ENCODE measurements at regions not wholly inside any gene's neighbourhood (a gene's known extent, or its start where the extent isn't known, plus 50 kb on each side); places are given as distances from the start of the nearest gene placed in this dataset.

GRCh38 chr1:38328278-38329035, 281.9 kb upstream of the POU3F1 start:
- BruUV-seq (replicated peaks): no TSS peak
- no peaks in the 10 kb centered on the region for H3K4me1 ChIP-seq (ENCODE audit: control insufficient read depth in 1 of 2, insufficient read depth in 2 of 2, low read length in 2 of 2)
- no peak overlapping the region for H2AFZ ChIP-seq (ENCODE audit: low read depth, low read length, poor library complexity, severe bottlenecking)
- H4K20me1 ChIP-seq (ENCODE audit: insufficient read depth): no peaks in the 10 kb centered on the region
- H3K4me2 ChIP-seq (ENCODE audit: low read length): no peak overlapping the region
- no peaks in the 10 kb centered on the region for H3K9me3 ChIP-seq (ENCODE audit: control insufficient read depth in 1 of 2, insufficient read depth in 1 of 2, low read depth in 1 of 2, low read length in 2 of 2)
- H3K27me3 ChIP-seq (ENCODE audit: insufficient read depth, low read length): peaks cover 77% of the 10 kb centered on the region
- TF ChIP-seq CEBPB (IDR thresholded peaks at IDR 0.05; ENCODE audit: low read depth) (no peak), POLR2AphosphoS5 (IDR thresholded peaks at IDR 0.05; ENCODE audit: low read depth, low read length) (no peak), RAD21 (IDR thresholded peaks at IDR 0.05; ENCODE audit: low read depth) (no peak)
- no peaks in the 10 kb centered on the region for H3K36me3 ChIP-seq (ENCODE audit: control insufficient read depth in 1 of 2, insufficient read depth in 2 of 2, low read length in 2 of 2)
- intact Hi-C loops (cut with micrococcal nuclease): no loop called here
- ATAC-seq (no peak), DNase-seq (ENCODE audit: low read depth, low spot score) (no peak)
- ChIA-PET POLR2A (no interaction called here), CTCF (interaction anchor here (0.6 kb wide), 1 partner anchor 342 kb away, joined by 4 read pairs; no protein-coding TSS in a partner anchor), RAD21 (ENCODE audit: low non-redundant PET in 1 of 2, low total read pairs in 2 of 2, uncharacterized antibody in 2 of 2, unreplicated experiment in 2 of 2) (no interaction called here)
- H3K79me2 ChIP-seq (ENCODE audit: insufficient read depth, low read length): no peaks in the 10 kb centered on the region
- no peaks in the 10 kb centered on the region for H3K9me2 ChIP-seq (ENCODE audit: insufficient read depth)
- H3K4me3 ChIP-seq (replicated peaks in 1 of 2; ENCODE audit: low read depth in 1 of 2, low read length in 2 of 2): no peak overlapping the region
- no peak overlapping the region for H3K27ac ChIP-seq (ENCODE audit: low read depth, low read length)
- H3K9ac ChIP-seq (ENCODE audit: low read length): no peak overlapping the region

GRCh38 chr1:38327559-38327973, 281.0 kb upstream of the POU3F1 start:
- Histone ChIP-seq H3K9me3 (ENCODE audit: control insufficient read depth in 1 of 2, insufficient read depth in 1 of 2, low read depth in 1 of 2, low read length in 2 of 2) (no peaks in the 10 kb centered on the region), H3K79me2 (ENCODE audit: insufficient read depth, low read length) (no peaks in the 10 kb centered on the region), H3K4me1 (ENCODE audit: control insufficient read depth in 1 of 2, insufficient read depth in 2 of 2, low read length in 2 of 2) (no peaks in the 10 kb centered on the region), H4K20me1 (ENCODE audit: insufficient read depth) (no peaks in the 10 kb centered on the region), H3K9me2 (ENCODE audit: insufficient read depth) (no peaks in the 10 kb centered on the region), H3K36me3 (ENCODE audit: control insufficient read depth in 1 of 2, insufficient read depth in 2 of 2, low read length in 2 of 2) (no peaks in the 10 kb centered on the region), H2AFZ (ENCODE audit: low read depth, low read length, poor library complexity, severe bottlenecking) (no peak overlapping the region), H3K9ac (ENCODE audit: low read length) (no peak overlapping the region), H3K4me2 (ENCODE audit: low read length) (no peak overlapping the region), H3K4me3 (replicated peaks in 1 of 2; ENCODE audit: low read depth in 1 of 2, low read length in 2 of 2) (no peak overlapping the region), H3K27ac (ENCODE audit: low read depth, low read length) (no peak overlapping the region), H3K27me3 (ENCODE audit: insufficient read depth, low read length) (peaks cover 77% of the 10 kb centered on the region)
- ChIA-PET CTCF (no interaction called here), POLR2A (no interaction called here), RAD21 (ENCODE audit: low non-redundant PET in 1 of 2, low total read pairs in 2 of 2, uncharacterized antibody in 2 of 2, unreplicated experiment in 2 of 2) (no interaction called here)
- no TSS peak for BruUV-seq (replicated peaks)
- no peak for DNase-seq (ENCODE audit: low read depth, low spot score)
- intact Hi-C loops (cut with micrococcal nuclease): no loop called here
- no peak for ATAC-seq
- TF ChIP-seq SP1 (IDR thresholded peaks at IDR 0.05; ENCODE audit: low read depth) (no peak), RAD21 (IDR thresholded peaks at IDR 0.05; ENCODE audit: low read depth) (no peak), CEBPB (IDR thresholded peaks at IDR 0.05; ENCODE audit: low read depth) (no peak), FOSL1 (IDR thresholded peaks at IDR 0.05; ENCODE audit: low read depth) (no peak), EZH2phosphoT487 (IDR thresholded peaks at IDR 0.05; ENCODE audit: borderline replicate concordance) (no peak), REST (IDR thresholded peaks at IDR 0.05; ENCODE audit: low read depth) (no peak), ZFX (IDR thresholded peaks at IDR 0.05) (no peak), CTCF (IDR thresholded peaks at IDR 0.05 in 2 of 3, conservative IDR thresholded peaks at IDR 0.05 in 1 of 3; ENCODE audit: borderline replicate concordance in 1 of 3, insufficient read depth in 1 of 3, low read depth in 2 of 3, low read length in 2 of 3) (no peak), ZBTB33 (IDR thresholded peaks at IDR 0.05; ENCODE audit: extremely low read depth, insufficient replicate concordance, low read length) (no peak), SRF (IDR thresholded peaks at IDR 0.05; ENCODE audit: low read depth) (no peak), POLR2A (IDR thresholded peaks at IDR 0.05; ENCODE audit: borderline replicate concordance, extremely low read depth, insufficient read depth, insufficient read length) (no peak)
